ENCODE measurements at regions not wholly inside any gene's neighbourhood (a gene's known extent, or its start where the extent isn't known, plus 50 kb on each side); places are given as distances from the start of the nearest gene placed in this dataset.
"Not testable (repeated sequence)": the region's sequence is repeated elsewhere in the genome, so short reads cannot be mapped to it uniquely, and the experiment has no call there.

DNA sequence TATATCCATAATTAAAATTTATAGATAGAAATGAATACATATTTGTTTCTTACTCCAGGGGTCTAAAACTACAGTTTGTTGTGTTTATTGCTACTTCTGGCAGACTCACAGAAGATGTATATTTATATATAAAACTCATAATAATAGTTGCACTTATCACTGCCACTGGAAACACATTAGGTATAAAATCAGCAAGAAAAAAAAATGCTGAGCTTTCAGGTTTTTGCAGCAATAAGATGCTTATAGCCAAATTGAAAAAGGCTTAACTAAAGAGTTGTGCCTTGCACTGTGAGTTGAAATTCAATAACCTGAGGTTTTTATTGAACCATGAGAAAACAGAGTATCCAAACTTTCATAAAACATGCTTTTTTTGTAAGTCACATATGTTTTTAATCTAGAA is 623.9 kb upstream of the CRIM1 start:
- DNase-seq (ENCODE audit: low spot score) = no peak

GRCh38 chr2:35714883-35715282 is 640.7 kb upstream of the CRIM1 start:
- DNase-seq (ENCODE audit: low spot score) = no peak
- intact Hi-C loops (cut with DNase I) = no loop called here

More for the DNA sequence above, 623.9 kb upstream of the CRIM1 start:
- intact Hi-C loops (cut with DNase I) = no loop called here

GRCh38 chr2:35708411-35708923 is 647.1 kb upstream of the CRIM1 start:
- intact Hi-C loops (cut with DNase I) = no loop called here
- DNase-seq (ENCODE audit: low spot score) = no peak

DNA sequence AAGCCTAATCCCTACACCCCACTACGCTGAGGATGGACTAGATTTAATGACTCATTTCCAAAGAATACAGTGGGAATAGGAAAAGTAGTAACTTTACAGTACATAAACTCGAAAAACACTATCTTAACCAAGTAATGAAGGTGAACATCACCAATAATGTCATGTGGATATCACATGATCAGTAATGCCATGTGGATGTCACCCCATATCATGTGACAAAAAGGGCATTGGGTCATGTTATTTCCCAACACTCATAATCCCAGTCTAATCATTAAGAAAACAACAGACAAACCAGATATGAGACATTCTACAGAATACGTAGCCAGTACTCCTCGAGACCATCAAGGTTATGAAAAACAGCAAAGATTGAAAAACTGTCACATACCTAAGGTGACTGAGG is 667.3 kb upstream of the CRIM1 start:
- intact Hi-C loops (cut with DNase I) = no loop called here
- DNase-seq (ENCODE audit: low spot score) = no peak

GRCh38 chr2:35651688-35652323 is 703.8 kb upstream of the CRIM1 start:
- DNase-seq (ENCODE audit: low spot score) = no peak
- intact Hi-C loops (cut with DNase I) = no loop called here

- intact Hi-C loops (cut with DNase I) = no loop called here
- no peak for DNase-seq (ENCODE audit: low spot score)
These were observed 740.9 kb upstream of the CRIM1 start for GRCh38 chr2:35614640-35615039.

- no peak for DNase-seq (ENCODE audit: low spot score)
- intact Hi-C loops (cut with DNase I) = no loop called here
These were observed 749.2 kb upstream of the CRIM1 start for GRCh38 chr2:35606394-35606793.

- intact Hi-C loops (cut with DNase I) = no loop called here
These were observed 757.3 kb upstream of the CRIM1 start for GRCh38 chr2:35598310-35598709.

GRCh38 chr2:35591886-35592285 is 763.7 kb upstream of the CRIM1 start:
- no peak for DNase-seq (ENCODE audit: low spot score)
- intact Hi-C loops (cut with DNase I) = no loop called here

More at GRCh38 chr2:35598310-35598709, 757.3 kb upstream of the CRIM1 start:
- no peak for DNase-seq (ENCODE audit: low spot score)

- DNase-seq (ENCODE audit: low spot score) = no peak
- intact Hi-C loops (cut with DNase I) = no loop called here
These were observed 769.6 kb upstream of the CRIM1 start for GRCh38 chr2:35585972-35586371.

- no peak for DNase-seq (ENCODE audit: low spot score)
- intact Hi-C loops (cut with DNase I) = no loop called here
These were observed 772.9 kb upstream of the CRIM1 start for GRCh38 chr2:35582637-35583036.

DNA sequence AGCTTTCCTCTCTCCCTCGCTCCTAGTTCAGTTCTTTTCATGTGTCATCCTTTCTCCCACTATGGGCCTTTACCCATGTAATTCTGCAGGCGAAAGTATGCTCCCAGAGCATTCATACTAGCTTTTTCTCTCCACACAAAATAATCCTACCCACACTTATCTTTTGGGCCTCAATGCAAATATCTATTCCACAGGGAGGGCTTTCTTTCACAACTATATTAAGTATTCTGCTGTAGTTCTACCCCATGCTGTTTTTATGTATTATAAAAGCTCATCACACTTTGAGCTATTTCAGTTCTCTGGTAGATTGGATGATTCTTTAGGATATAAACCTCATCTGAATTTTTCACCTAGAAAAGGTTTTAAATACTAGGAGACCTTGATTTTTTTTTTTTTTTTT is 774.6 kb upstream of the CRIM1 start:
- intact Hi-C loops (cut with DNase I) = no loop called here
- no peak for DNase-seq (ENCODE audit: low spot score)

DNA sequence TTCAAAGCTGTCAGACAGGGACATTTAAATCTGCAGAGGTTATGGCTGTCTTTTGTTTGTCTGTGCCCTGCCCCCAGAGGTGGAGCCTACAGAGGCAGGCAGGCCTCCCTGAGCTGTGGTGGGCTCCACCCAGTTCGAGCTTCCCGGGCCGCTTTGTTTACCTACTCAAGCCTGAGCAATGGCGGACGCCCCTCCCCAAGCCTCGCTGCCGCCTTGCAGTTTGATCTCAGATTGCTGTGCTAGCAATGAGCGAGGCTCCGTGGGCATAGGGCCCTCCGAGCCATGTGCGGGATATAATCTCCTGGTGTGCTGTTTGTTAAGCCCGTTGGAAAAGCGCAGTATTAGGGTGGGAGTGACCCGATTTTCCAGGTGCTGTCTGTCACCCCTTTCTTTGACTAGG is 787.0 kb upstream of the CRIM1 start:
- DNase-seq (ENCODE audit: low spot score); intact Hi-C loops (cut with DNase I): not testable (repeated sequence)

DNA sequence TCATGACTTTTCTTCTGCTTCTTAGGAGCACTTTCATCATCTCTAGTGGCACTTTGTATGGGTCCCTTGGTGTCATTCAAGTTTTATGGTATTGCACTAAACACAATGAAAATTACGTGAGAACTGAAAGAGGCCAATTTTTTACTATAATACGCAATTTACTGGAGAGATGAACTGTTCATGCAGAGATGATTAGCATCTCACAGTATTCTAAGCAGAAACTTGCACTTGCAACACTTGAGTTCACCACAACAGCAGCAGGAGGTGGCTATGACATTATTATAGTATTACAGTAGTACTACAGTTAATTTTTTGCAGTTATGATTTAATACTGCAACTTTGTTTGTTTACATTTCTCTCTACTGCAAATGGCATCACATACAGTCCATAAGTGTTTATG is 793.1 kb upstream of the CRIM1 start:
- no peak for DNase-seq (ENCODE audit: low spot score)
- intact Hi-C loops (cut with DNase I) = no loop called here

DNA sequence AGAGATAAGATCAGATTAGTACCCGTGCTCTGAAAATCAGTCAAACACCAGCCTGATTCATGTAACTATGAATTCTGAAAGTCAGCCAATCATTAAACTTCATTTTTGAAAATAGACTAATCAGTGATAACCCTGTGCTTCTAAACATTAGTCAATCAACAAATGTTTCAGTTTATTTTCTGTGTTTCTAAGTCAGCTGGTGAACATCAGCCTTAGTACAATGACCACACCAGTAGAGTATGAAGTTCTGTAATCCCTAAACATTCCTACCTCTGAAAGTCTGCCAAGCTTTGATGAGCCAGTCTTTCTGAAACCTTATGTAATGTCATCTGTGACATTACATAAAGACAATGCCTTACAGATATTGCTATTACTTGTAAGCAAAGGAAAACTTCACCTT is 807.4 kb upstream of the CRIM1 start:
- intact Hi-C loops (cut with DNase I) = no loop called here
- DNase-seq (ENCODE audit: low spot score) = no peak

GRCh38 chr2:35545301-35545700 is 810.3 kb upstream of the CRIM1 start:
- intact Hi-C loops (cut with DNase I) = no loop called here
- DNase-seq (ENCODE audit: low spot score) = no peak

GRCh38 chr2:35538796-35539195 is 816.8 kb upstream of the CRIM1 start:
- DNase-seq (ENCODE audit: low spot score) = no peak
- intact Hi-C loops (cut with DNase I) = no loop called here

- no peak for DNase-seq (ENCODE audit: low spot score)
- intact Hi-C loops (cut with DNase I) = no loop called here
These were observed 824.9 kb upstream of the CRIM1 start for GRCh38 chr2:35530615-35531135.

GRCh38 chr2:35526741-35527140 is 828.8 kb upstream of the CRIM1 start:
- intact Hi-C loops (cut with DNase I) = no loop called here
- no peak for DNase-seq (ENCODE audit: low spot score)

DNA sequence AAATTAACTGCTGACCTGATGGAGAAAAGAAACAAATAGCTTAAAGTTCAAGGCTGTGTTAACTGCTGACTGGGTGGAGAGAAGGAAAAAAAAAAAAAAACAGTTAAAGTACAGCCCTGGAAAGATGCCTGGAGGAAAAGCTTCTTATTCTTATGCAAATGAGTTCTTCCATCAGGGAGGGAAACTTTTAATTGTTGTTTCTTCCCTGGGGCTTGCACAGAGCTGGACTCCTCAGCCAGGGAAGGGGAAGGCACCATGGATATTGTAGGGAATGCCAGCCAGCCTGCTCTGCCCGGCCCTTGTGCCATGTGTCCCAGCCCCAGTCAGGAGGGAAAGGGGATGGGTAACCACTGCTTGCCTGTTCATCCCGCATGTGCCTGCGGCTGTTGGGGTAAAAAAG is 833.1 kb upstream of the CRIM1 start:
- DNase-seq (ENCODE audit: low spot score) = no peak
- intact Hi-C loops (cut with DNase I) = no loop called here

GRCh38 chr2:35510636-35511035 is 844.9 kb upstream of the CRIM1 start:
- intact Hi-C loops (cut with DNase I) = no loop called here
- no peak for DNase-seq (ENCODE audit: low spot score)

- intact Hi-C loops (cut with DNase I) = no loop called here
- no peak for DNase-seq (ENCODE audit: low spot score)
These were observed 847.0 kb upstream of the CRIM1 start for GRCh38 chr2:35508601-35509000.

Measured in cardiac septum (tissue), 1 donor.